ENCODE measurements at regions not wholly inside any gene's neighbourhood (a gene's known extent, or its start where the extent isn't known, plus 50 kb on each side); places are given as distances from the start of the nearest gene placed in this dataset.
"Not testable (repeated sequence)": the region's sequence is repeated elsewhere in the genome, so short reads cannot be mapped to it uniquely, and the experiment has no call there.

GRCh38 chr9:61666849-61667371, 477.1 kb downstream of the SPATA31A7 start:
- CTCF ChIA-PET, result no interaction called here
- no peak overlapping the region for H3K27ac ChIP-seq (ENCODE audit: low read depth, low read length)
- H3K9me3 ChIP-seq (ENCODE audit: control insufficient read depth, insufficient read depth, low read length), result peaks cover 72% of the 10 kb centered on the region
- no peak for TF ChIP-seq CTCF (IDR thresholded peaks at IDR 0.05; ENCODE audit: low read depth, low read length)
- POLR2A ChIA-PET, result no interaction called here
- no peak for DNase-seq (ENCODE audit: low read depth, low spot score)
- H3K27me3 ChIP-seq (ENCODE audit: control insufficient read depth, insufficient read depth, low read length), result no peaks in the 10 kb centered on the region
- H3K4me3 ChIP-seq (ENCODE audit: low read depth, low read length), result no peak overlapping the region

DNA sequence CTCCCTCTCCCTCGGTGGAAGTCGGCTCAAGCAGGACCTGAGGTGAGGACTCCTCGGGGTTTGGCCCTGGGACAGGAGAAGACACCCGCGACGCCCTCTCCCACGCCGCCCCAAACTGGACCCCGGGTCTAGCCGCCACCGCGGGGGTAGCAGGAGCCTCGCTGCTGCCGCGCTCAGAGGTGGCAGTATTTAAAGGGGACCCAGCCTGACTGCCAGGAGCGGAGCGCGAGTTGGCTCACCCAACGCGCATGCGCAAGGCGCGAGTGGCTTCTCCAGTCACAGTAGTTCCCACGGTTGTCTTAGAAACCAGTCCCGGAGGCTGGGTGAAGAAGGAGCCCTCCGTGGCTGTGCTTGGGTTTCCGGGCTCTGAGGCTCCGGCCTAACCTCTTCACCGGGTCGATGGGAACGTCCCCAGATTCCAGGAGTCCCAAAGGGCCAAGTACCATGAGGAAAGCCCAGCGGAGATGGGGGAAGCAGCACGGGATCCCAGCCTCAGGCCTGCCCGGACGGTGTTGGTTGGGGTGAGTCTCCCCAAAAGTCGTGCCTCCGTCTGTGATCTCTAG, 477.8 kb downstream of the SPATA31A7 start:
- Histone ChIP-seq H3K4me3 (ENCODE audit: low read depth, low read length) (no peak overlapping the region), H3K27me3 (ENCODE audit: control insufficient read depth, insufficient read depth, low read length) (no peaks in the 10 kb centered on the region), H3K27ac (ENCODE audit: low read depth, low read length) (no peak overlapping the region), H3K9me3 (ENCODE audit: control insufficient read depth, insufficient read depth, low read length) (peaks cover 78% of the 10 kb centered on the region)
- DNase-seq (ENCODE audit: low read depth, low spot score), result no peak
- no peak for TF ChIP-seq CTCF (IDR thresholded peaks at IDR 0.05; ENCODE audit: low read depth, low read length)
- CTCF ChIA-PET, result no interaction called here
- POLR2A ChIA-PET, result no interaction called here

GRCh38 chr9:61668201-61668600, 478.4 kb downstream of the SPATA31A7 start:
- CTCF ChIA-PET; POLR2A ChIA-PET; H3K27me3 ChIP-seq (ENCODE audit: control insufficient read depth, insufficient read depth, low read length); H3K27ac ChIP-seq (ENCODE audit: low read depth, low read length); H3K4me3 ChIP-seq (ENCODE audit: low read depth, low read length); DNase-seq (ENCODE audit: low read depth, low spot score): not testable (repeated sequence)
- H3K9me3 ChIP-seq (ENCODE audit: control insufficient read depth, insufficient read depth, low read length), result peaks cover 83% of the 10 kb centered on the region

- no peak for DNase-seq (ENCODE audit: low read depth, low spot score)
- no peak overlapping the region for H3K27ac ChIP-seq (ENCODE audit: low read depth, low read length)
- no peaks in the 10 kb centered on the region for H3K27me3 ChIP-seq (ENCODE audit: control insufficient read depth, insufficient read depth, low read length)
- no peak for TF ChIP-seq CTCF (IDR thresholded peaks at IDR 0.05; ENCODE audit: low read depth, low read length)
- ChIA-PET POLR2A (no interaction called here), CTCF (no interaction called here)
- H3K9me3 ChIP-seq (ENCODE audit: control insufficient read depth, insufficient read depth, low read length), result peaks cover 90% of the 10 kb centered on the region
- no peak overlapping the region for H3K4me3 ChIP-seq (ENCODE audit: low read depth, low read length)
Observed at GRCh38 chr9:61668846-61669245, 479.0 kb downstream of the SPATA31A7 start.

DNA sequence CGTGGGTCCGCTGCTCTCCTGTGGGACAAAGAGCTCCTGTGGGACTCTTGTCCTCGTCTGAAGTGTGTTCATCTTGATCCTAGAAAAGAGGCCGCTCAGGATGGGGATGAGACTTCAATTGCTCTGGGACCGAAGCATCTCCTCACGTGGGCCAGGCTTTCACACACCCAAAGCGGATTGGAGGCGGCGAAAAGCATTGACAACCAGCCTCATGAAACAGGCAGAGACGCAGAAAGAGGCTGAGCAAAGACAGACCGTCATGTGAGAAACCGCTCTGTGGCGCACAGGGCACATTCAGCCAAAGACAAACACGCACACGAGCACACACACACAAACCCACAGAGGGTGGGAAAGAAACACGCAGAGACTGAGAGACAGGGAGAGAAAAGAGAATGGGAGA, 479.5 kb downstream of the SPATA31A7 start:
- ChIA-PET CTCF (no interaction called here), POLR2A (no interaction called here)
- DNase-seq (ENCODE audit: low read depth, low spot score), result no peak
- no peaks in the 10 kb centered on the region for H3K27me3 ChIP-seq (ENCODE audit: control insufficient read depth, insufficient read depth, low read length)
- no peak for TF ChIP-seq CTCF (IDR thresholded peaks at IDR 0.05; ENCODE audit: low read depth, low read length)
- peaks cover 92% of the 10 kb centered on the region for H3K9me3 ChIP-seq (ENCODE audit: control insufficient read depth, insufficient read depth, low read length)
- no peak overlapping the region for H3K27ac ChIP-seq (ENCODE audit: low read depth, low read length)
- no peak overlapping the region for H3K4me3 ChIP-seq (ENCODE audit: low read depth, low read length)

- CTCF ChIA-PET; H3K27me3 ChIP-seq (ENCODE audit: control insufficient read depth, insufficient read depth, low read length); H3K27ac ChIP-seq (ENCODE audit: low read depth, low read length); H3K4me3 ChIP-seq (ENCODE audit: low read depth, low read length); POLR2A ChIA-PET; DNase-seq (ENCODE audit: low read depth, low spot score): not testable (repeated sequence)
- peaks cover 93% of the 10 kb centered on the region for H3K9me3 ChIP-seq (ENCODE audit: control insufficient read depth, insufficient read depth, low read length)
Observed at GRCh38 chr9:61669831-61670505, 480.1 kb downstream of the SPATA31A7 start.

All from AG04450 (cell line).